ENCODE measurements at regions not wholly inside any gene's neighbourhood (a gene's known extent, or its start where the extent isn't known, plus 50 kb on each side); places are given as distances from the start of the nearest gene placed in this dataset.

DNA sequence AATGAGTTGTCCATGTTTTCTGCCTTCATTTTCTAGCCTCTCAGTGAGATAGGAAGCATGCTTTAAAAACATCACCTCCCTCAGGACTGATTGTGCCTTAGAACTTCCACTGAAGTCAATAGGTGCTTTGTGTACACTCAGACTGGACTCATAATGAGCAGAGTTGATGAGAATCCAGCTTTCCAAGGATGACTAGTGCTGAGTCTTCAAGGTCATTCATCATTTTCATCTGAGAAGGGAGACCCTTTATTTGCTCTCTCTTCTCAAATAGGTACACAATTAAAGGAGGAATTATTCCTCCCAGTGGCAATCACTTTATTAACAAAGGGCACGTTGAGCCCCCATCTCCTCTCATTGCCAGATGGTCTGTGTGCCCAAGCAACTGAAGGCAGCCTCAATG lies 210.9 kb upstream of the PRKD1 start:
- Histone ChIP-seq H3K4me3 (ENCODE audit: low read depth, low read length) (no peak overlapping the region), H3K27me3 (ENCODE audit: control insufficient read depth, insufficient read depth, low read length) (no peaks in the 10 kb centered on the region), H3K27ac (ENCODE audit: low read depth, low read length) (no peak overlapping the region), H3K9me3 (ENCODE audit: control insufficient read depth, insufficient read depth, low read length) (no peaks in the 10 kb centered on the region)
- TF ChIP-seq, protein P1, sequence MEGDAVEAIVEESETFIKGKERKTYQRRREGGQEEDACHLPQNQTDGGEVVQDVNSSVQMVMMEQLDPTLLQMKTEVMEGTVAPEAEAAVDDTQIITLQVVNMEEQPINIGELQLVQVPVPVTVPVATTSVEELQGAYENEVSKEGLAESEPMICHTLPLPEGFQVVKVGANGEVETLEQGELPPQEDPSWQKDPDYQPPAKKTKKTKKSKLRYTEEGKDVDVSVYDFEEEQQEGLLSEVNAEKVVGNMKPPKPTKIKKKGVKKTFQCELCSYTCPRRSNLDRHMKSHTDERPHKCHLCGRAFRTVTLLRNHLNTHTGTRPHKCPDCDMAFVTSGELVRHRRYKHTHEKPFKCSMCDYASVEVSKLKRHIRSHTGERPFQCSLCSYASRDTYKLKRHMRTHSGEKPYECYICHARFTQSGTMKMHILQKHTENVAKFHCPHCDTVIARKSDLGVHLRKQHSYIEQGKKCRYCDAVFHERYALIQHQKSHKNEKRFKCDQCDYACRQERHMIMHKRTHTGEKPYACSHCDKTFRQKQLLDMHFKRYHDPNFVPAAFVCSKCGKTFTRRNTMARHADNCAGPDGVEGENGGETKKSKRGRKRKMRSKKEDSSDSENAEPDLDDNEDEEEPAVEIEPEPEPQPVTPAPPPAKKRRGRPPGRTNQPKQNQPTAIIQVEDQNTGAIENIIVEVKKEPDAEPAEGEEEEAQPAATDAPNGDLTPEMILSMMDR (IDR thresholded peaks at IDR 0.05; ENCODE audit: low read depth, low read length), result no peak
- ChIA-PET CTCF (no interaction called here), POLR2A (no interaction called here)
- DNase-seq (ENCODE audit: low read depth, low spot score), result no peak

DNA sequence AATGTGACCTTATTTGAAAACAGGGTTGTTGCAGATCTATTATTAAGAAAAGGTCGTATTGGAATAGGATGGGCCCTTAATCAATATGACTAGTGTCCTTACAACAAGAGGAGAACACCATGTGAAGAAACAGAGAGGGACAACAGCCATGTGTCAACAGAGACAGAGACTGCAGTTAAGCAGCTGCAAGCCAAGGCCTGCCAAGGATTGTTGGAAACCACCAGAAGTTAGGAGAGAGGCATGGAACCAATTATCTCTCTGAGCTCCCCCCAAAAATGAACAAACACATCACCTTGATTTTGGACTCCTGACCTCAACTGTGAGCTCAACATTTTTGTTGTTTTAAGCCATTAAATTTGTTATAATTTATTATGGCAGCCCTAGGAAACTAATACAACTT lies 214.6 kb upstream of the PRKD1 start:
- no peaks in the 10 kb centered on the region for H3K27me3 ChIP-seq (ENCODE audit: control insufficient read depth, insufficient read depth, low read length)
- DNase-seq (ENCODE audit: low read depth, low spot score), result no peak
- TF ChIP-seq, protein P1 (IDR thresholded peaks at IDR 0.05; ENCODE audit: low read depth, low read length), result no peak
- H3K4me3 ChIP-seq (ENCODE audit: low read depth, low read length), result no peak overlapping the region
- H3K27ac ChIP-seq (ENCODE audit: low read depth, low read length), result no peak overlapping the region
- POLR2A ChIA-PET, result no interaction called here
- peaks cover 8% of the 10 kb centered on the region for H3K9me3 ChIP-seq (ENCODE audit: control insufficient read depth, insufficient read depth, low read length)
- CTCF ChIA-PET, result no interaction called here

DNA sequence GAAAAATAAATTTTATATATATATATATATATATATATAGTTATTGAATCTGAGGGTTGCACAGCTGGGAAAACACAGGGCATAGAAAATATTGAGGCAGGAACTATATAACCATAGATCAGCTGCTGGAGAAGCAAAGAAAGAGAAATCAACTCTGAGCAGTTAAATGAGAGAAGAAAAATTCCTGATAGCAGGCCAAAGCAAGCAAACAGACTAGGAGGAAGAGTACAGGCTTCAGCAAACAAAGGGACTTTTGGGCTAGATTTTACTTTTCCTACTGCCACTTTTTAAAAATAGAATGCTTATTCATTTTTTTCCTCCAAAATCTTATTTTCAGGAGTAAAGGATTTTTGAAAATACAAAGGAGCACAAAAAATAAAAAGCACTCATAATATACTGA lies 216.0 kb upstream of the PRKD1 start:
- Histone ChIP-seq H3K27ac (ENCODE audit: low read depth, low read length) (no peak overlapping the region), H3K4me3 (ENCODE audit: low read depth, low read length) (no peak overlapping the region), H3K27me3 (ENCODE audit: control insufficient read depth, insufficient read depth, low read length) (no peaks in the 10 kb centered on the region), H3K9me3 (ENCODE audit: control insufficient read depth, insufficient read depth, low read length) (peaks cover 8% of the 10 kb centered on the region)
- ChIA-PET POLR2A (no interaction called here), CTCF (interaction anchor here (0.6 kb wide), 1 partner anchor 567 kb away, joined by 3 read pairs; no protein-coding TSS in a partner anchor)
- TF ChIP-seq, protein P1 (IDR thresholded peaks at IDR 0.05; ENCODE audit: low read depth, low read length), result no peak
- peak; percentile 6 for DNase-seq (ENCODE audit: low read depth, low spot score)

- no peaks in the 10 kb centered on the region for H3K9me3 ChIP-seq (ENCODE audit: control insufficient read depth, insufficient read depth, low read length)
- H3K4me3 ChIP-seq (ENCODE audit: low read depth, low read length), result no peak overlapping the region
- ChIA-PET CTCF (interaction anchor here (1.4 kb wide), 1 partner anchor 117 kb away, joined by 4 read pairs; no protein-coding TSS in a partner anchor), POLR2A (no interaction called here)
- H3K27me3 ChIP-seq (ENCODE audit: control insufficient read depth, insufficient read depth, low read length), result no peaks in the 10 kb centered on the region
- H3K27ac ChIP-seq (ENCODE audit: low read depth, low read length), result no peak overlapping the region
- no peak for DNase-seq (ENCODE audit: low read depth, low spot score)
- TF ChIP-seq, protein P1 (IDR thresholded peaks at IDR 0.05; ENCODE audit: low read depth, low read length), result no peak
Measured at GRCh38 chr14:30153717-30154116, 226.1 kb upstream of the PRKD1 start.

DNA sequence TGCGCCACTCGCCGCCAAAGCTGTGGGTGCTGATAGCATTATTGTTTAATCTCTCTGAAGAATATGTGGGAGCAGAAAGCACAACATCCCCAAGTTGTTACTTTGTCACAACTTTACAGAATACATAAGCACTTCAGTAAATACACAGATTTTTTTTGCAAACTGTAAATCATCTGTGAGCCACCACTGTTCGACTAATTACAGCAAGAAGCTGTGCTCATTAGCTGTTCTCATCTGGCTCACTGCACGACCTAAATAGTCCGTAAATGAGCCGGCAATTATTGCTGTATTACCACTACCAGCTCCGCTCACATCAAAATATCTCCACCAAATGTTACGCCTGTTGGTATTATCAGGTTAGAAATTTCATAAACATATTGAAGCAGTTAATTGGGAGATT lies 228.9 kb upstream of the PRKD1 start:
- CTCF ChIA-PET, result no interaction called here

More for the DNA sequence above, 228.9 kb upstream of the PRKD1 start:
- TF ChIP-seq, protein P1 (IDR thresholded peaks at IDR 0.05; ENCODE audit: low read depth, low read length), result no peak
- H3K27ac ChIP-seq (ENCODE audit: low read depth, low read length), result no peak overlapping the region
- no peaks in the 10 kb centered on the region for H3K9me3 ChIP-seq (ENCODE audit: control insufficient read depth, insufficient read depth, low read length)
- no peaks in the 10 kb centered on the region for H3K27me3 ChIP-seq (ENCODE audit: control insufficient read depth, insufficient read depth, low read length)
- POLR2A ChIA-PET, result no interaction called here
- DNase-seq (ENCODE audit: low read depth, low spot score), result no peak
- no peak overlapping the region for H3K4me3 ChIP-seq (ENCODE audit: low read depth, low read length)

All from AG04450 (cell line).